NB4 (cell line): ENCODE measurements at regions not wholly inside any gene's neighbourhood (a gene's known extent, or its start where the extent isn't known, plus 50 kb on each side); places are given as distances from the start of the nearest gene placed in this dataset.

ENCODE experiments used
- CTCF ChIP-seq: IDR thresholded peaks from one replicate; pipeline ENCODE4 v1.5.1; 2012; ENCODE audit warnings: low read depth, low read length
- POLR2A ChIP-seq: IDR thresholded peaks from 2 replicates; pipeline ENCODE4 v1.6.1; 2011; ENCODE audit warnings: mild to moderate bottlenecking; ENCODE audit not compliant: insufficient read length; ENCODE audit errors: extremely low read depth

- TF ChIP-seq CTCF (no peak), POLR2A (no peak)
Observed at GRCh38 chr9:119836036-119836435, 466.8 kb upstream of the BRINP1 start.
